HG03439 (cell line): ENCODE measurements at regions not wholly inside any gene's neighbourhood (a gene's known extent, or its start where the extent isn't known, plus 50 kb on each side); places are given as distances from the start of the nearest gene placed in this dataset.
"Not testable (repeated sequence)": the region's sequence is repeated elsewhere in the genome, so short reads cannot be mapped to it uniquely, and the experiment has no call there.

Experiments
- ATAC-seq: cut with Tn5 transposase; IDR thresholded peaks from one replicate; pipeline ENCODE4 v1.9.1; 2021; ENCODE audit warnings: mild to moderate bottlenecking, moderate library complexity; ENCODE audit not compliant: unreplicated experiment

DNA sequence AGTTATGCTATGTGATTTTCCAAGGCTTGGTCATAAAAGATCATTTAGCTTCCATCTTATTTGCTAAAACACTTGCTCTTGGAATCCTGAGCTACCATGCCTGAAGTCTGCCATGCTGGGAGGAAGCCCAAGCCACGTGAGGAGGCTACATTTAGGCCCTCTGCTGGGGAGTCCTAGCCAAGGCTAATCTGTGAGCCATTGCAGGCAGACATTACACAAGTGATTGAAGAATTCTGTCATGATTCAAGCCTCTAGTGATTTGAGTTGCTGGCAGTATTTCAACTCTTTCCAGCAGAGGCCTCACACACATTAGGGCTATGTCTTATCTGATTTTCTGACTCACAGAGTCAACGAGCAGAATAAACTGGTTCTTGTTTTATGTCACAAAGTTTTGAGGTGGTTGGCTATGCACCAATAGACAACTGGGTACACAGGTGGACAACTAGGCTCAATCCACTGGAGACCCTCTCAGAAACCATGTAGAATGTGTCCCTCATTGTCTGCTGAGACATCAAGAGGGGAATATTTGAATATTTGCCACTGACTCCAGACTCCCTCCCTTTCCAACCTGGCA, 227.2 kb upstream of the SULF2 start:
- no peak for ATAC-seq

DNA sequence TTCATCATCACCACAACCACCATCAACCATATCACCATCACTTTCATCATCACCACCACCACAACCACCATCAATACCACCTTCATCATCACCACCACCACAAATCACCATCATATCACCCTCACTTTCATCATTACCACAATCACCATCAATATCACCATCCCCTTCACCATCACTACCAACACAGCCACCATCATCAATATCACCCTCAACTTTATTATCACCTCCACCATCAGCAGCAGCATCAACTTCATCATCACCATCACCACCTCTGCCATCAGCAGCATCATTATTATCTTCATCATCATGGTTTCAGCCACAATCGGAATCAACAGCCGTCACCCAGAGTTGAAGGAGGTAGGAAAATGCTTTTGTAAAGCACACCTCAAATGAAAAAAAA, 225.7 kb upstream of the SULF2 start:
- ATAC-seq, result no peak

DNA sequence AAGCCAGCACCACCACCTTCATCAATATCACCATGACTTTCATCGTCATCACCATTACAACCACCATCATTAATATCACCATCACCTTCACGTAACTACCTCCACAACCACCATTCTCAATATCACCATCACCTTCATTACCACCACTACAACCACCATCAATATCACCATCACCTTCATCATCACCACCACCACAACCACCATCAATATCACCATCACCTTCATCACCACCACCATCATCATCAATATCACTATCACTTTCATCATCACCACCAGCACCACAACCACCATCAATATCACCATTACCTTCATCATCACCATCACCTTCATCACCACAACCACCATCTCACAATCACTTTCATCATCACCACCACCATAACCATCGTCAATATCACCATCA, 225.3 kb upstream of the SULF2 start:
- ATAC-seq, result no peak

DNA sequence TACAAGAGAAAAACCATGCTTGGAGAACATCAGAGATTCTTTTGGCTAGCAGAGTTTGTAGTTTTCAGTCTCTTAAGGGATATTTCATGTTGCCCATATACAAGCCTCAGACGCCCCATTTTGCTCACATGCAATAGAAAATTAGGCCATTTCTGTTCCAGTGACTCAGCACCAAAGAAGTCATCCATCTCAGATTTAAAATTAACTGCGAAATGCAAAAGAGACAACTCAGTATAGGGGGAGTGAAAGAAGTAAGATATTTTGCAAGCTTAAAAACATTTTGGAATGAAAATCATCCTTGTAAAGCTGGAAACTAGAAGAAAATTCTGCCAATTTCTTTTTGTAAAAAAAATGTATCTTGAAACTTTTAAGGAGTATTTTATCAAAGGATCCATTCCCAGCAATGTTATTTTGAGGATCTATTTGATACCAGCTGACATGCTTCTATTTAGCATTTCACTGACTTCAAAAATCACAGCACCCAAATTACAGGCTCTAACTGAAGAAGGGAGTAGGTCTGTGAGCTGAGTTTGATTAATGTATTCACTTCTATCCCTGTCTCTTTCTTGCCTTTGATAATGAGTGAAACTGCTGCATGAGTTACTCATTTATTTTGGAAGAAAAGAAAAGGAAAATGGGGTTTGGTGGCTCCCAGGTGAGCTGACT, 223.7 kb upstream of the SULF2 start:
- ATAC-seq, result no peak

DNA sequence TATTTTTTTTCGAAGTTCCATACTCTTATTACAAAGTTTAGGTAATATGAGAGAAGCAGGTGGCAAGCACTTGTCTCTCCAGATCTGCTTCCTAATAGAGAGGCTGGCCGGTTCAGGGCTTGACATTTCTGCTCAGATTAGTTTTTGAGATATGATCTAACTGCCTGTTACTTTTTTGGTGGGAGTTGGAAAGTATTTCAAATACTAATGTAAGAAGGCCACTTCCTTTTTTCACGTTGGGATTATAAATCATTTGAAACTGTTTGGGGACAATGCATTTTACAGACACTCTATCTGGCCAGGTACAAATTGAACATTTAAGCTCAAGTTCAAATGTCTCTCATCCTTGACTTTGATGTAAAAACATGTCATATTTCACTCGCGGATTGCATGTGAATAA, 222.1 kb upstream of the SULF2 start:
- ATAC-seq, result no peak

DNA sequence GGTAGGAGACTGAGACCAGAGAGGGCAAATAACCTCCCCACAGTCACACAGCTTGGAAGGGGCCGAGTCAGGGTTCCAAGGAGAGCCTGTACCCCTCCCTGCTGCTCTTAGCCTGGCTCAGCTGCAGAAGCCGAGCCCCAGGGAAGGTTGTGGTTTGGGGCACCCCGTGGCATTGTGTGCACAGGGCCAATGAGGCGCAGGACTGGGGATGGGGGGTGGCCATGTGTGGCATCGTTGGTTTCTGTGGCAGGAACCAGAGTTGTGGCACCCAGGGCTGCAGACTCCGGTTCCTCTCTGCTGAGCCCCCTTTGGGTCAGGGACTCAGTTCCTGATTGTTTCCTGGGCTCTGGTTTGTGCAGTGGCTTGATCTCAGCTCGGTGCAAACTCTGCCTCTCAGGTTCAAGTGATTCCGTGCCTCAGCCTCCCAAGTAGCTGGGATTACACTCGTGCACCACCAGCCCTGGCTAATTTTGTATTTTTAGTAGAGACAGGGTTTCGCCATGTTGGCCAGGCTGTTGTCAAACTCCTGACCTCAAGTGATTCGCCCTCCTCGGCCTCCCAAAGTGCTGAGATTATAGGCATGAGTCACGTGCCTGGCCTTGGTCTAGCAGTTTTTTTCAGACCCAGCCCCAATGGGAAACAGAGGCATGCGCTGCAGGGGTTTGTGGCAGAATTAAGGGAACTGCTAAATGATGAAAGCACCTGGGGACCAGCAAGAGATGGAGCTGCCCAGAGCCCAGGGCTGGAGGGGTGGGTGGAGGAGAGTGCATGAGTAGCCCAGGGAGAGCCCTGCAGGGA, 221.0 kb upstream of the SULF2 start:
- ATAC-seq, result no peak

DNA sequence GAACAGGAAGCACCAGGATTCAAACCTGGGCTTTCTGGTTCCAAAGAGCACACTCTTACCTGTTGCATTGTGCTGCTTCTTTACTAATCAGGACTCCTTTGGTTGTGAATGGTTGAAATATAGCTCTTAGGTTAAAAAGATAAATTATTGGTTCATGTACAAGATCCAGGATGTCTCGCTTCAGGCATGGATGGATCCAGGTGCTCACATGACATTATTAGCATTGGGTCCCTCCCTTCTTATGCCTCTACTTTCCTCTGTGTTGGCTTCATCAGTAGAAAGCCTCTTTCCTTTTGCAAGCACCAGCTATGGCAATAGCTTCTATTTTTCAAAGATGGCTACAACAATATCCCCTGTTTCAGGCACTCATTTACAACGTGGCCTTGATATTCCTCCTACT, 217.7 kb upstream of the SULF2 start:
- ATAC-seq, result no peak

DNA sequence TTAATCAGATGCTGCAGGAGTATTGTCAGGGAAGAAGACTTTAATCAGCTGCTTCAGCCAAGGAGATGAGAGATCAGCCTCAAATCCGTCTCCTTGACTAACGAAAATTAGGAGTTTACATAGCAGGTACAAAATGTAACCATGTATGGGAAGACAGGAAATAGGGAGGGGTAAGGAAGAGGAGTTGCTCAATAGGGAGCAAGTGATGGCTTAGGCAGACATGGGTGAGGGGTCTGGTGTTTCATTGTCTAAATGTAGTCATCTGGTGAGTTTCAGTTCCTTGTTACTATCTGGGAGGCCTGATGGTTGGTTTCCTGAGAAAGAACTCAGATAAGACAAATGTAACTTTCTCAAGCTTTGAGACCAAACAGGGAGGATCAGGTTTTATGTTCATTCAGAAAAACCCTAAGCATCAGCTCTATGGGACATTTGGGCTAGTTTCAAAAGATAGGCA, 217.3 kb upstream of the SULF2 start:
- ATAC-seq, result no peak

DNA sequence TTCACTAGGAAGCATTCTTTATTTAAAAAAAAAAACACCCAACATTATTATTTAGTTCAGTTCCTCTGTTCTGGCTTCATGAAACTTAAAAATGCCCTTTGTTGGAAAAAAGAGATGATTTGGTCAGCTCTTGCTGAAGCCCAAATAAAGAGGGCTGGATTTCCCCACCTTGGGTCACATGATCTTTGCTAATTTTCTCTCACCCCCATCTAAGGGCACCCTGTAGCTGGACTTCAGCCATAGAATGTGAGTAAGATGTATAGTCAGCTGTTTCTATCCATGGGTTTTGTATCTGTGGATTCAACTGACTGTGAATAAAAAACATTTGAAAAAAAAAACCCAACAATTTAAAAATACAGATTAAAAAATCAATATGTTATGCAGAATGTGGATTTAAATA, 213.9 kb upstream of the SULF2 start:
- no peak for ATAC-seq

DNA sequence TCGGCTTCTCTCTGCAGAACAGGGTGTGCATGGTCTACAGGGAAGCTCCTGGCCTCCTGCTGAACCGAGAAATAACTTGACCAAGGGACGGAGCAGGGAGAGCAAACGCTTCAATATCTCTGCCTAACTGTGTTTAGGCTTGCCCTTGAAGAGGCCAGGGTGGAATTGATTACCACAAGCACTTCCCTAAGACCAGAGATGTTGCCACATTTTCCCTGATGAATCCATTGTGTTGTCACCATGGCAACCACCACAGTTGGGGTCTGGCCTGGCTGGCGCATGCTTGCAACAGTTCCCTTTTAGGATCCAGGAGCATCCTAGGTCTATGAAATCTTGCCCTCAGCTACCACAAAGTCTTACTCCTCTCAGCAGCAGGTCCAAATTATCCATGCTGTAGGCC, 213.5 kb upstream of the SULF2 start:
- no peak for ATAC-seq

DNA sequence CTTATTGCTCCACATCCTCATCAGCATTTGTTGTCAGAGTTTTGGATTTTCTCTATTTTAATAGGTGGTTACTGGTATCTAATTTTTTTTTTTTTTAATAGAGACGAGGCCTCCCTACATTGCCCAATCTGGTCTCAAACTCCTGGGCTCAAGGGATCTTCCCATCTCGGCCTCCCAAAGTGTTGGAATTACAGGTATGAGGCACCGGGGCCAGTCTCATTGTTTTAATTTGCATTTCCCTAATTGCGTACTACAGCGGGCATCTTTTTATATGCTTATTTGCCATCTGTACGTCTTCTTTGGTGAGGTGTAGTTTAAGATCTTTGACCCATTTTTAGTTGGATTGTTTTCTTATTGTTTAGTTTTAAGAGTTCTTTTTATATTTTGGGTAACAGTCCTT, 210.4 kb upstream of the SULF2 start:
- no peak for ATAC-seq

DNA sequence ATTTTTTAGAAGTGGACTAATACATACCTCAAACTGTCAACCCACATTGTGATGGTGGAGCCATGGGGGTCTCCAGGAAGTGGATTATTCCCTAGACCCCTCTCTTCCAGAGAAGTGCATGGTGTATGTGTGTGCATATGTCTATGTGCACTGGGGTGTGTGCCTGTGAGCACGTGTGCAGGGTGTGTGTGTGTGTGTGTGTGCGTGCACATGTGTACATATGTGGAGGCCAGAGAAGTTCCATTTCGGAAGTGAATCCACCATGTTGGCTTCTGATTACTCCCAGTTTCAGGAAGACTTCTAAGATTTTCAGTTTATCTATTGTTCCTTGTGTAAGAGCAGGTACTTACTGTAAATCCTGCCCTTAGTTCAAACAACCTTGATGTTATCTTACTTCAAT, 208.5 kb upstream of the SULF2 start:
- no peak for ATAC-seq

DNA sequence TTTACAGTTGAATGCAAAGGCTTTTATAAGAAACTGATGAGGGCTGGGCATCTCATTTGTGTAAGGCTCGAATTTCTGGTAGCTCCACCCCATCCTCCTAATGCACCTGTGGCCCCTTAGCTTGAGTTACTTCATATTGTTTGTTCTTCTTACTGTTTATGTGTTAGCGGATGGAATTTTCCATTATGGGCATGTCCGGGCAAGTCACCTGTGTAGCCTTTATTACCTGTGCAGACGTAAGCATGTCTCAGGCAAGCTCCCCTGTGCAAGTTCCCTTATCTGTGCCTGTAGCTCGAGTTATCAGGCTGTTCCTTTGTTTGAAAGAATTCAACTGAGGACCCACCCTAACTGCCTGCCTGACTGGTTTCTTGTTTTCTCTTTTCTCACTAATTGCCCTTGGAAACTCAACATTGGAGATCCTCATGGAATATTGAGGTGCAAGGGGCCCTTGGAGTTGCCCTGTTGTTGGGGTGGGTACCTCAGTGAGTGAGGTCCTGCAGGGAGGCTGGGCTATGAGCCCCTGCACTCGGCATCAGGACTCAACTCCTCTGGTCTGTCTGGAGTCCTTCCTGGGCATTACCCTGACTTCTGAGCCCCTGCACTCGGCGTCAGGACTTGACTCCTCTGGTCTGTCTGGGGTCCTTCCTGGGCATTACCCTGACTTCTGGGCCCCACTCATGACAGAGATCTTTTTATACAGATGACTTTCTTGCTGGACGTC, 207.9 kb upstream of the SULF2 start:
- no peak for ATAC-seq

DNA sequence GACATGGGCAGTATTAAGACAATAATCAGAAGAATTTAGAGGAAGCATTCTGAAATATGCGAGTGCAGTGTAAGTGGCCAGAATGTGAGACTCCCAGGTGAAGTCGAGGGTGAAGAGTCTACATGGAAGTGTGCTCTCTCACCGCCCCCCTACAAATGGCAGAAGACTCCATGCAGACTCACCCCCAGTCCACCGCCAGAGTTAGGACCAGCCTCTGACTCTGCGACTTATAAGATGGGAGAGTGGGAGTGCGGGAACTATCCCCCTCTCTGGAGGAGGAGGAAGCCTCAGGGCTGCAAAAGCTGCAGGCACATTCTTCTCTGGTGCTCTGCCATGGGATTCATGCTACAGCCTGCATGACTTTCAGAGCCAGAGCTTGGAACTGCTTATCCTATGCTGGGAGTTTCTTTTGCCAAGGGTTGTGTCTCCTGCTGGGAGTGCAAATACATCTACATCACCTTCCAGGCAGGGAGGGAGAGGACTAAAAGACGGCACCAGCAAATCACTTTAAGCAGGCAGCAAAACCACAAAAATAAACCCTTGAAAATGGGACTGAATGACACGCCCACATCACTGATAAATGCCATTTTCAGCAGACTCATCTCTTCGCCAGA, 206.7 kb upstream of the SULF2 start:
- ATAC-seq, result no peak

DNA sequence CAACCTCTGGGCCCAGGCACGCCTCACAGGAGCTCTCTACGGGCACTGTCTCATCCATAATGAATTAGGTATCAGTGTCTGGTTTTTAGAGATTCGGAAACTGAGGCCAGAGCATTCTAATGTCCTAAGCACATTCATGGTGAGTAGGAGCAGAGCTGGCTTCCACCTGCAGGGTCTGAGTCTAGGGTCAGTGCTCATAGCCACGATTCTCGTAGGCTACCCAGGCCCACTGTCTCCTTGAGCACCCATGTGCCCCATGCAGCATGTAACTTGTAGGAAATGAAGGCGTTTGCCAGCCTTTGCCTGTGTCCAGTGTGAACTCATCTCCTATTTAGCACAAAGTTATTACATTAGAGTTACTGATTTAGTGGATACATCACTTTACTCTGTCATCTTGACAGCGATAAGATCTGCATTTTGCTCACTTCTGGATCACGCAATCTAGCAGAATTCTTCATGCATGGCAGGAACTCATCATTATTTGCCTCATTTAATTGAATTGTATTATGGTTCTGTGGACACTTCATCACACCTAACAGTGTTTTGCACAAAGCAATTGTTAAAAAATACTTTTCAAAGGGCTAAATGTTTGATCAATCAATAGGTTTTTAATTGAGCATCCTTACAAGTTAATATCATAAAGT, 205.3 kb upstream of the SULF2 start:
- ATAC-seq, result no peak

DNA sequence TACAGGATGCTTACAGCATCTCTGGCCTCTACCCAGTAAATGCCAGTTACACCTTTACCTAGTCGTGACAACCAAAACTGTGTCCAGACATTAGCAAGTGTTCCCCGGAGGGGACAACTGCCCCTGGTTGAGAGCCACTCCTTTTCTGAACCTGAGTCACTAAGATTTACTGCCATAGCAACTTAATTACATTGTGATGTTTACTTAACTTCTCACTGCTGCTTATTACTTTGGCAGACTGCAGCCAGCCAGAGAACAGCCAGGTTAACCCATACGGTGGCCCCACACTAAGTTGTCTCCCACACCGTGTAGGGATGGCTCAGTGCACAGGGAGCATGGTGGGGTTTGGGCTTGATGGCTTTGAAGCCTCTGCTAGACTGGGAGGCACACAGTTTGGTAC, 204.7 kb upstream of the SULF2 start:
- no peak for ATAC-seq

DNA sequence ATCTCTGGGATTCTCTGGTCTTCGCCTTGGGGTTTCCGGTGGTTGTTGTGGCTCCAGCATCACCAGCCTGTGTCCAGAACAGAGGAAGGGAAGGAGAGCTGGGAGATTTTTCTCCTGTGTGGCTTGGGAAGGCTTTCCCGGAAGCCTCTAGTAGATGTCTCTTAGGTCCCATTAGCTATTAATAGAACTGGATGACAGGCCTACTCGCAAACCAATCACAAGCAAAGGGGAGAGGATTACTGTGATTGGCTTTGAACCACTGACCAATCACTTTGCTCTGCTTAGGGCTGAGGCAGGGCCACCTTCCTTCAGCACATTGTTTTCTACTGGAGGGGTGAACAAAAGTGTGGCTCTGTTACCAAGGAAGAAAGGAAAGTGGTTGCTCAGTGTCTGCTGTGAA, 203.4 kb upstream of the SULF2 start:
- no peak for ATAC-seq

DNA sequence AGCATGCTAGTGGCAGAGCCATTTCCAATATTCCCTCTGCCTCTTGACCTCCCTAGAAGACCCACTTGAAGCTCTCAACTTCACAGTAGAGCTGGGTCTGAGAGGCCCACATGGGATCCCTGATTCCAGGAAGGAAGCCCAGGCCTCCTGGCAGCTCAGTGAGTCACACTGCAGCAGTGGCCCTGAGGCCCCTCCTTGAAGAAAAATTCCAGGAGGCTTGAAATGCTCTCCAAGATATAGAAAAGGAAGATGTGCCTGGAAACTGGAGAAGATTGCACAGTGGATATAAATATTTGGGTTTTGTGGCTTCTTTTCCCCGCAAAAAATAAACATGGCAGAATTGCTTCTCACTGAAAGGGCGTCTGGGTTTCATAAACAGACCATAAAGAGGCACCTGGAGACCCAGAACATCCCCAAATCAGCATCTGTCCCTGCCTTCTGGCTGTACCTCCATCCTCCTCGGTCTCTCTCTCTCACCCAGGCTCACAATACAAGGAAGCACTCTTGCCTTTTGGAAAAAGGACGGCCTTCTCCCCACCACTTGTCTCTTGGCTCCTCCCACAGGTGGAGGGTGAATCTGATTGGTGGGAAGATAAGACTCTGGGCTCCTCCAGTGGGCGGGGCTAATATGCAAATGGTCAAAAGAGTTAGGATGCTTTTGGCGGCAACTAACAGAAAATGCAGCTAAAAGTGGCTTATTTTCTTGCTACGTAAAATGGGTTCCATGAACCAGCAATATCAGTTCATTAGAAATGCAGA, 200.0 kb upstream of the SULF2 start:
- no peak for ATAC-seq

DNA sequence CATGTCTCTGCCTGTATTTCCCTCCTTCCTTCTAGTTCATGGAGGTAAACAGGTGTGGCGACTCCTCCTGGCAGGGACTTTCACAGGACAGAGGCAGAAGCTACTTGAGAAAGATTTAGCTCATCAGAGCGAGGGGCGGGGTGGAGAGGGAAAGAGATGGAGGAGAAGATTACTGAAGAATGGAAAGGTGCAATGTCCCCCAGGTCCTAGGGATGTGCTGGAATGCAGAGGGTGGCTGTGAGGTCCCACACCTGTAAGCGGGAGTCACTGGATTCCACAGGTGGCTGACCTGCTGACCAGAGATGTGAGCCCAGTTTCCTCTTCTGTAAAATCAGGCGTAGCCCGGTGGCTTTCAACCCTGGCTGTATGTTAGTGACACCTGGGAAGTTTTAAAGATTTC, 199.2 kb upstream of the SULF2 start:
- no peak for ATAC-seq

DNA sequence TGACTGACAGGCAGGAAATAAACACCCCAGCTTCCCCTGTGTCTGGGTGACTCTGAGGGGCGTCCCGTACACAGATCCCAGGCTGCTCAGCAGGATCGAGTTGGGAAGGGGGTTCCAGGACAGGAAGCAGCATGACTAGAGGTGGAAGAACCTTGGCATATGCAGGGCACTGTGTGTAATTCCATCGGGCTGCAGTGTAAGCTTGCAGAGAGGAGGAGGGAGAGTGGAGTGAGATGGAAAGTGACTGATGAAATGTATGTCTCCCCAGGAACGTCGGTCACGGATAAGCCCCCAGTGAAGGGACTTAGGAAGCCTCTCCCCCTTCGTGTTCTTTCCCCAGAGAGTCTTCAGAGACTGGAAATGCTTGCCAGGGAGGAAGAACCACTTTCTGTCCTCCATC, 198.4 kb upstream of the SULF2 start:
- ATAC-seq, result not testable (repeated sequence)
